HG03103 (cell line): ENCODE measurements at regions not wholly inside any gene's neighbourhood (a gene's known extent, or its start where the extent isn't known, plus 50 kb on each side); places are given as distances from the start of the nearest gene placed in this dataset.

Experiments used
- ATAC-seq: cut with Tn5 transposase; IDR thresholded peaks from one replicate; pipeline ENCODE4 v1.9.1; 2021; ENCODE audit warnings: low read depth; ENCODE audit not compliant: unreplicated experiment

DNA sequence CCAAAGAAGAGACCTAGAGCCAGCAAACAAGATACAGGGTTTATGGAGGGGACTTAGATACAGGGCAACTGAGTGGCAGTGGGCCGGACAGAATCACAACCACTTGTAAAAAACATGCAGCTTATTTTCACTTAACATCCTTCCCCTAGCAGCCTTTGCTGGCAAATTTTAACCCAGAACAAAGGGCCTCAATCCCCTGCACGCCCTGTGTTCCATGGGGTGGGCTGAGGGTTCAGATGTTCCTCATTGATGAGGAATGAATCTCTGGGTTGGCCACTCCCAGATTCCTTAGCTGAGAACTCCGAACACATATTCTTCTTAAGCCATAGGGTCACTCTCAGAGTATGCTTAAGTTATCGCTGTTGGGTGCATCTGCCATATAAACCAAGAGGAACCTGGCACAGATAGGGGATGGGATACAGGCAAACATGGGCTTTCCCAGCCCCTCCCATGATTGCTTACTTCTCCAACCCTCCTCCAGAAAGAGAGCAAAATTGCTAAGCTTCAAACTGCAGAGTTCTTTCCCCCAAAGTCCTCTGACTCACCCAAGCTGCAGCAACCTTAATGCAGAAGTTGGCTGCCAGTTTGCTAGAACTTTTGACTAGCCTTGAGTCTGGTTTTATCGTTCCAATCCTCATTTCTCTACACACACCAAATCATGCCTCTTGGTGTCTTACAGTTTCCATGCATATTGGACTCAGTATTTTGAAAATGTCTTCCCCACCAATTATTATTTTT lies 146.9 kb downstream of the CD47 start:
- no peak for ATAC-seq

DNA sequence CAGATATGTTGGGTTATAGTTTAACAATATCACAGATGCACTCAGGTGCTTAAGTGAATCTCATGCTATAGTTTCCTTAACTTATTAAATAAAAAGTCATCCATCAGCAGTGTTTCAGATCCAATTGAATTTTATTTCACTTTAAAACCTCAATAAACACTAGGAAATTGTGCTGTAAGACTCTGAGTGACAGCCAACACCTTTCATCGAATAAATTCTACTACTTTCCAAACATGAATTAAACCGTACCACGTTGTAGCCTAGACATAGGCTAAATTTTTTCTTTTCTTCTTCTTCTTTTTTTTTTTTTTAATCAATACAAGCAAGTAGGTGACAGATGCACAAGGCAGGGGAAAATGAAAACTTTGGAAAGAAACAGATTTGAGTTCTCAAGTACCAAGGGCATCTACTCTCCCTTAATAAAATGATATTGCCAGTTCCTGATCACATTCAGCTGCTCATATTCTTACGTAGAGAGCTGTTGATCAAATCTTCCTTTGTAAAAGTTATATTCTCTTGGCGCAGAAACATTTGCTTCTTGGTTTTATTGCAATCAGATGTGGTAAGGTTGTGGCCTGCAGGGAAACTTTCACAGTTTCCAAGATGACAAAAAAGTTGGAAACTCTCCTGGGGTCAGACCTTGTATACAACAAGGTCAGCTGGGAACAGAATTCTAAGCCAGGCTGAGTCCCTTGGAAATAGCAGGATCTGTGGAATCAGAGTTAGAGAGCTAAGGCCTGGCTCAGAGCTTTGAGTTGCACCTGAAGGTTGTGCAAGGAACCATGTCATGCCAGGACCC lies 147.7 kb downstream of the CD47 start:
- no peak for ATAC-seq

DNA sequence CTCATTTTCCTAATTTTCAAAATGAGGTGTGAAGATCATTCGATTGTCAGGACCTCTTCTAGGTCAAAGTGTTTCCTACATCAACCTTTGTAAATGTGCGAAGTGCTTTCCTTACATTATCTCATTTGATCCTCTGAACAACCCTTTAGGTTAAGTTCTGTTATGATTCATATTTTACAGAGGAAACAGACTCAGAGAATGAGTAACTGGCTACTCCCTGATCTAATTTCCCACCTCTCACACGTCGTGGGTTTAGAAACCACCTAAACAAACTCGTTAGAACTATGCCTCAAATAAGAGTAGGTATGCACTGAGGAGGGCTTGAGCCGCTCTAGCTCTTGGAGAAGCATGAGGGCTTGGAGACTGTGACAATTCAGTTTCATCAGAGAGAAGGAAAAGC lies 148.6 kb downstream of the CD47 start:
- ATAC-seq, result no peak

DNA sequence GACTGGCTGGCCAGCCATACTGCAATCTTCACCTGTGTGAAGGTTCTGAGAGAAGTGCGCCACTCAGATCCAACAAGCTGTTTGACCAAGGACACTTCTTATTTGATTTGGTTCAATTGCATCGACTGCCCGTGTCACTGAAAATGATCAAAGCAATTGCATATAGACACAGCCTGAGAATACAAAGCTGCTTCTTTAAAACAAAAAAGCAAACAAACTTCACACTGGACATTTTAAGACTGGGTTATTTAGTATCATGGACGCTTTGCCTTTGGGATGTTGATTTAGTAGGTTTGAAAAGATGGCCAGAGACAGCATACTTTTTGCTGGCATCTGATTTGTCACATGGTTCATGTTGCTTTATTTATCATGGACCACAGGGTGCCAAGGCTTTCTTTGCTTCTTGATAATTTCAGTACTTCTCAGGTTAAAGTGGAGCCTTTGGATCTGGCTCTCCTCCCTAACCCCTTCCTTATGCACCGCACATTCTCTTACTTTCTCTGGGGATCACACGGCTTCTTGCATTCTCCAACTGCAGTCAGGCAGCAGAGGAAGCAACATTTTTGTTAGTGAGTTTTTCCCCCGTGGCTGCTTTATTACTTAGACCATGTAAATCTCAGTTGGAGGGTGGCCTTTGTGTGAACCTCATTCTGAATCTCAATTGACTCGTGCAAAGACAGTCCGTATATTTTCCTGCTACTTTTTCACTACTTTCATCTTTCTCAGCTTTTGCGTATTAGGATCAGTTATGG lies 151.0 kb downstream of the CD47 start:
- no peak for ATAC-seq

DNA sequence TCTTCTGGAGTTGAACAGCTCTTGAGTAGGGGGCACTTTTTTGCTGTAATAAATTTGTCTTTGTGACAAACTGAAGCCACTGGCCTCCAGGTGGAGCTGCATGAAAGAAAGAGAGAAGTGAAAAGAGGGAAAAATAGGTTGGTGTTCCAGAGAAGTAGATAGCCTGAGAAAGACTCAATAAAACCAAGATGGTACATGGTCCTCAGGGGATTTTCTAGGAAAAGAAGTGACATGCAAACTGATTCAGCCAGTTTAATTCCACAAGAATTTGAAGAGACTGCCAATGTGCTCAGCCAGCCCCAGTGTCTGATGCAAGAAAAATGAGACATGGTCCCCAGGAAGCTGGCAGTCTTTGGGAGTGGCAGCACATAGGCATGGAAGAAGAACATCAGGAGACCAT lies 152.7 kb downstream of the CD47 start:
- no peak for ATAC-seq

DNA sequence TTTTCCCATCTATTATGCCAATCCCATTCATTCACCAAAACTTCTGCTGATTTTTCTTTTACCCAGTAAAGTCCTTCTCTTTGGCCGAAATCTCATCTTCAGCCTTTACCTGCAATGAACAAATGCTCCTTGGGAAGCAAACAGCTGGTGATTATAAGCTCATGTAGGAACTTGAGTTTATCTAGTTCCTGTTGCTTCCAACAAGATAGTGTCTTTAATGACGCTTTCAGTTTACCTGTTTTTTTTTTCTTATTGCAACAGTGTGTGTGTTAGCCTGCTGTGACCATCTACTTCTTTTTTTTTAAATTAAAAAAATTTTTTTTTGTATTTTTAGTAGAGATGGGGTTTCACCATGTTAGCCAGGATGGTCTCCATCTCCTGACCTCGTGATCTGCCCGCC lies 156.0 kb downstream of the CD47 start:
- no peak for ATAC-seq

DNA sequence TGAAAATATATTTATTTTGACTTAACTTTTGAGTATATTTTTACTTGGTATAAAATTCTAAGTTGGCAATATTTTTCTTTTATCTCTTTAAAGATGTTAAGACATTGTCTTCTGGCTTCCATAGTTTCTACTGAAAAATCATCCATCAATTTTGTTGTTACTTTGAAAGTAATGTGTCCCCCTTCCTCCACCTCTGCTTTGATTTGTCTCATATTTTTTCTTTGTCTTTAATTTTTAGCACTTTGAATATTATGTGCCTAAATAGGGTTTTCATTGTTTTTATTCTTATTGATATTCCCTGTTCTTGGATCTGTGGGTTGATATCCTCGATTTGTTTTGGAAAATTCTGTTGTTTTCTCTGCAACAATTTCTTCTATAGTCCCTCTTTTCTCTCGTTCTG lies 157.4 kb downstream of the CD47 start:
- no peak for ATAC-seq

DNA sequence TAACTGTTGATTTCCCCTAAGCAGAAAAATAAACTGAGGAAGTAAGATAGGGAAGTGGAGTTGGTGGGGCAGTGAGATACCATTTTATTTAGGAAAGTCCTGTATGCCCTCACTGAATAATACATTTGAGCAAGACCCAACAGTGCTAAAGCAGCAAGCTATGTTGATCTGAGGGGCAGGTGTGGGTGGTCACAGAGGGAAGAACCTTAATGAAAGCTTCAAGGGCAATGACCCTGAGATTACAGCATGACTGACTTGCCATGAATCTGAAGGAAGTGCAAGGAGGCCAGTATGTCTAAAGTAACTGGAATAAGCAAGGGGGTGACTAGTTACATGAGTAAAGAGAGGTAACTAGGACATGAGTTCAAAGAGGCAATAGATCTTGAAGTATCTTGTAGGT lies 159.5 kb downstream of the CD47 start:
- no peak for ATAC-seq

DNA sequence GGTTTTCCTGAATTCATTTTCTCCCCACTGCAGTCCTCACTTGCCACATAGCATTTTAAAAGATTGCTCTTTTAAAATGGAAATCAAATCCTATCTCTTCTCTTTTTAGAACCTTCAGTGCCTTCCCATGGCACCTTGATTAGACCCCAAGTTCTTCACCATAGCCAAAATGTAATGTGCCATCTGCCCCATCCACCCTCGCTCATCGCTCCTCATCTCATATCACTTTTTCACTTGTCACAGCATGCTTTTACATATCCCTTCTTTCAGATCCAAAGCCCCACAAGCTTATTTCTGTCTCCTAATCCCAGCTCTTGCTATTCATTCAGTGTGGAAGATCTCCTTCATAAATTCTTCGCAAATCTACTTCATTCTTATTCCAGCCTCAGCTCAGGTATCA lies 161.7 kb downstream of the CD47 start:
- no peak for ATAC-seq

DNA sequence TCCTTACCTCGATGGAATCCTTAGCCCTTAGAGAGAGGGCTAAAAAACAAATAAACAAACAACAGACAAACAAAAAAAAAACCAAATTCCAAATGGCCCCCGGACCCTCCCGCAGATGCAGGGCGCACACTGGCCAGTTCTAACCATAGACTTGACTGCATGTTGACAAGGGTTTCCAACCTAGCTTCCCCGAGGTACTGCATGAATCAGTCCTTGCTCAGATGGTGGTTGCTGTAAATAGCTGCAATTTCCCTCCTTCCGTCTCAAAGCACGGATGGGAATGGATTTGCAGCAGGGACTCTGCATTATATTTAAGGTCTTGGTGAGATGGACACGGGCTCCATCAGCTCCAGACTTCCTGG lies 162.8 kb downstream of the CD47 start:
- ATAC-seq, result peak; percentile 35

DNA sequence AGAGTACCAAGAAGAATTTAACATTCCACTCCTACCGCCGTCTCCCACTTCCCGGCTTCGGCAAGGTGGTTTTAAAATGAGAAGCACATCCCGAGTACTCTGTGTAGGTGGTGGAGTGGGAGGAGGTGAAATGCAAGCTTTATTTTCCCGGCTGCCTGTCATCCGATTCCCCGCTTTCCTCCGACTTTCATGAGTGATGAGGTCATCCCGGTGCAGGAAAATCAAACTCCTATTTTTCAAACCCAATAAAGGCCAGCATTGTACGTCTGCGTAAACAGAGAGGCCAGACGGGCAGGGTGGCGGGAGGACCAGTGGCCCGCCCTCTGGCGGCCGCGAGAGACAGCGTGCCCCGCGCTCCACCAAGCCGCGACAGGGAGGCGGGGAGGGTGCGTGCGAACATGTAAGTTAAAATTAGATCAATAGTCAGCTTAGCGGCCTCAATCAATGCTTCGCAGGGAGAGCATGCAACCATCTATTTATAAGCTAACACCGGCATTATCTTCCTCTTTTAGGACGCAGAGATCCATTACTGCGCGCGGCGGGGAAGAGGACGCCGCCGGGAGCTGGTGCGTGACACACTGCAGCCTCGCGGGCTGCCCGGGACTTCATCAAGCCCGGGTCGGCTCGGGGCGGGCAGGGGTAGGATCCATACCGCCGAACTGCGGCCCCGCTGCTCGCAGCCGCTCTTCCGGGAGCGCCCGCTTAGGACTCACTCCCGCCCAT lies 163.3 kb downstream of the CD47 start:
- ATAC-seq, result peak; percentile 92

DNA sequence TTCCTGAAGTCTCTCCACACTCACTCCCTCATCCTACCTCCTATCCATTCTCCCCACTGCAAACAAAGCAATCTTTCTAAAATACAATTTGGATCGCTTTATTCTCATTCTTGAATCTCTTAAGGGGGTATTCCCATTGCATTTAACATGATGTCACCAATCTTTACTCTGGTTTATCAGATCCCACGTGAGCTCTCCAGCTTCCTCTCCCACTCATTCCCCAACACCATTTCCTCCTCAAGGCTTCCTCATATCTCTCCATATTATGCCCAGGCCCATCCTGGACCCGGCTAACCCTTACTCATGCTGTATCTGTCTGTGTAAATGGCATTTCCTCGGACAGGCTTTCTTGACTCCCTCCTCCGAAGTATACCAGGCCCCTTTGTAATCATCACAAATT lies 165.0 kb downstream of the CD47 start:
- ATAC-seq, result no peak

DNA sequence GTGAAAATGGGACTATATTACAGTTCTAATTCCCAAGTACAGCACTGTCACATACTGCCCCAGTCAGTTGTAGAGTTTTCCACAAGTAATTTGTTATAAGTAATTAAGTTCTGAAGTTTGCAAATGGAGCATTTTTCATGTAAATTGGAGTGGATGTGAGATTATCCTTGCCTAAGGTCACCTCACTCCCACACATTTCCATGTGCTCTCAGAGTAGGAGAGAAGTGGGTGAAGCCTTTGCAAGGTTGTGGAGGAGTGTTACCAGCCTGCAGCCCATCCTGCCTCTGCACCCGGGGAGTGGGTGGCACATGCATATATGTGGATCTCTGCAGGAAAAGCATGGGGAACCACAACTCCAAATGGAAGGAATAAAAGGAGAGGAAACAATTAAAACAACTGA lies 169.8 kb downstream of the CD47 start:
- no peak for ATAC-seq

DNA sequence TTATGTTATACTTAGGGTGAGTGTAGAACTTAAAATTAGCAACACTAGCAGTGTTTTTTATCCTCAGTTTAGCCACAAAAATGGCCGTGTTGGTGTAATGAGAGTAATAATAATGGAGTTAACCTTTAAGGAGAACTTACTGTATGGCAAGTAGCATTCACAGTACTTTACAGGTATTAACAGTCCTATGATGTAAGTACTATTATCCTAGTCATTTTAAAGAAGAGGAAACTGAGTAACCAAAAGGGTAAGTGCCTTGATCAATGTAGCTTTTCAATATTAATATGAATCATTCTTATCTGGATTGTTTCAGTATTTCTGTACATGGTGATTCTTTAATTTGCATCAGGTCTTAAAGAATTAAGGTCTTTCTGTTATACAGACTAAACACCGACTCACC lies 170.3 kb downstream of the CD47 start:
- no peak for ATAC-seq

DNA sequence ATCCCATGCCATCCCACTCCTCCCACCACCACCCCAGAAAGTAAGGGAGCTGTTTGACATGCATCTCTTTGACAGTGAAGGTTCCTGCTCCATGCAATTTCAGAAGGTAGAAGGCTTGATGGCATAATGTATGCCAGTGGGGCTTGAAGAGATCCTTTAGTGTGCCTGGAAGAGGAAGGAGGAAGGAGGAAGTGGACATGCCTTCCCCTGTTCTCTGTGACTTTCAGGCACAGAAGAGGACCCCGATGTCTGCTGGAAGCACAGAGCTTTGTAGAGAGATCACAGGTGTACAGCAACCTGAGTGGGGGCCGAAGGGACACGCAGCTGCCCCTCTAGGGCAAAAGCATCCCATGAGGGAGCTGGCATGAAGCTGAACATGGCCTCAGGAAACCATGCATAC lies 171.6 kb downstream of the CD47 start:
- no peak for ATAC-seq

DNA sequence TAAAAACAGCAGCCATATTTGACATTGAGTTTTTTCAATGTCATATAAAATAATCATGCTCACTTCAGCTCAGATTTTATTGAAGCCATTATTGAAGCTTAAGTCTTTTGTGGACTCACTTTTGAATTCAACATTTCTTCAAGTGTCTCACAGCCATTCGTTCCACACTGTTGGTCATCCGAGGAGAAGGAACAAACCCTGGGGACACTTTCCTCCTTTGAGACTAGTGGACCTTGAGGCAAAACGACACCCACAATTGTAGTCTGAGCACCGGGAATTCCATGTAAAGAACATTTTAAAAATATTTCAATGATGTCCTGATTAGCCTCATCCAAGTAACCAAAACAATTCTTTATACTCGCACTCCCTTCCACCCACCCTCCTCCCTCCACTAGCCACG lies 174.7 kb downstream of the CD47 start:
- no peak for ATAC-seq

DNA sequence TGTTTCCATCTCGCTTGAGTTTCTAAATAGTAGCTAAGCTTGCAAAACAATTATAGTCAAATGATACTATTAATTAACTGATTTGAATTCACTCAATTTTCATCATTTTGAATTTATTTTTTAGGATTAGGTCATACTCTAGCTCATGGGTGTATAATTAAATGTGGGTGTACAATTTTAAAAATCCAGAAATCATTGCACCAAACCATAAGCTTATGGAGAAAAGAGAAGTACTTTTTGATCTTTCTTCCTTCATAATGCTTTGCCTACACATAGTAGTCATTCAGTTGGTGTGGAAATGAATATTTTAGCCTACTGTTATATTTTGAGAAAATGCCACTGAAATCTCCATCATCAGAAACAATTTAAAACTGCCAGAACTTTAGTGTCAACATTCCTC lies 175.1 kb downstream of the CD47 start:
- ATAC-seq, result no peak

DNA sequence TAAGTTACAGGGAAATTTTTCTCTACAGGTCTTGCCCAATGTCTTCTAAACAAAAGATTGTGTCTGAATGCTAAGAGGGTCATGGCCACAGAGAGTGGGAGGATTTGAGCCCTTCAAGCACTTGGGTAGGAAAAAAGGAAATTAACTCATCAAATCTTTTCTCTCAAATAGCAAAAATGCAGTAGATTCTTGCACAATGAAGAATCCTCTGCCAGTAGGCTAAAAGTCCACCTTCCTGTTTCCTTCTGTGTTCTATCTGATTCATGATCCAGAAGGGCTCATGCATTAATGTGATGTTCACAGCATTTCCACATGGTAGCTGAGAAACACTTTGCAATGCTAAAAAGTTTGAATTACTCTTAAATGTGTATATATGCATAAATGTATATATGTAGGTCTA lies 177.1 kb downstream of the CD47 start:
- ATAC-seq, result no peak

DNA sequence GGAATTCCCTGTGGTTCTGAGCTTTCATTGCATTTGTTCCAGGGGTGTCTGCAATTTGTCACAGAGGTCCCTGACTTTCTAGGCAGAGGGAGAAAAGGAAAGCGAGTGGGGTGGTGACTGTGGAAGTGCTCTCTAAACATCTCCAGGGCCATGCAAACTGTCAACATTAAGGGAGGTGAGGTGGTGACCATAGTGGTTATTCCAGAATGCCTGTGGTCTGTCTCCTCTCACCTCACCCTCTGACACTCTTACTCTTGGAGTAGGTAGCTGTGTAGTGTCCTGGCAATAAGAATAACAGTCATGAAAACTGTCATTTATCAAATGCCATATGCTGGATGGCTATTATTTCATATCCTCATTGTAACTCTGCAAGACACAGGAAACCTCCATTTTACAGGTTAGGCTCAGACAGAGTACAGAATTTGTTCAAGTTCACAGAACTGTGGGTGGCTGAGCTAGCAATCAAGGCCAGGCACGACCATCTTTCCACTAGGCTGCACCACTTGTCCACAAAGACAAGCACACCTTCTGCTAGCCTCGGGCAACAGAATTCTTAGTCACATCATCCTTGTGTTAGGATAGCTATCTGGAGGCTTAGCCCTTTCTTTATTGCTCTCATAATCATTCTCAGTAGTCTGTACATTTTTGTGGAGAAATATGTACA lies 179.4 kb downstream of the CD47 start:
- no peak for ATAC-seq

DNA sequence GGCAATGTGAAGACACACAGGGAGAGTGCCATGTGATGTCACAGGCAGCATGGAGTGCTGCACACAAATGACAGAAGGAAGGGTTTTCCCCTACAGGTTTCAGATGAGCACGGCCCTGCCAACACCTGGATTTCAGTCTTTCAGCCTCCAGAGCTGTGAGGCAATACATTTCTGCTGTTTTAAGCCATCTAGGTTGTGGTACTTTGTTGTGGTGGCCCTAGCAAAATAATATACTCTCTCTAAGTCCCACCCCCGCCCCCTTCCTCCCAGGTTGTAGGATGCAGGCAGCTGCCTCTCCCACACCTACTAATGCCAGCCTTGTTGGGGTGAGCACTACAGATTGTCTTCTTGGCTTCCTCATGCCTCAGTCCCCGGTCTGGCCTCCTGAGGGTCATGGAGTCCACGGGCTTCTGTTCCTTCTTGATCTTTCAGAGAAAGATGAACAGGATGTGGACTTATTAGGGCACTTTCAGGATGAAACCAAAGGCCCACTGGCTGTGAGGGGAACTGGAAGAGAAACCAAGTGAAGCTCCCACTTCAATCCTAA lies 180.0 kb downstream of the CD47 start:
- peak; percentile 95 for ATAC-seq
